ENCODE measurements at regions not wholly inside any gene's neighbourhood (a gene's known extent, or its start where the extent isn't known, plus 50 kb on each side); places are given as distances from the start of the nearest gene placed in this dataset.

- TF ChIP-seq CTCF (IDR thresholded peaks at IDR 0.05) = no peak
- Histone ChIP-seq H3K36me3 (no peaks in the 10 kb centered on the region), H3K4me3 (no peak overlapping the region), H3K9me3 (peaks cover 0 to 4% (median 0%) of the 10 kb centered on the region in 3 donors), H3K27ac (no peak overlapping the region), H3K27me3 (no peaks in the 10 kb centered on the region), H3K4me1 (peaks cover 0 to 35% (median 2%) of the 10 kb centered on the region in 4 donors)
- intact Hi-C loops (cut with DNase I; ENCODE audit: low total_unique reads) = no loop called here
- DNase-seq = no peak
Observed at GRCh38 chr12:19744705-19745218, 305.5 kb downstream of the AEBP2 start.

- TF ChIP-seq CTCF (IDR thresholded peaks at IDR 0.05) = no peak
- Histone ChIP-seq H3K4me3 (no peak overlapping the region), H3K27me3 (no peaks in the 10 kb centered on the region), H3K9me3 (peaks cover 0 to 4% (median 0%) of the 10 kb centered on the region in 3 donors), H3K36me3 (no peaks in the 10 kb centered on the region), H3K4me1 (peaks cover 0 to 18% (median 0%) of the 10 kb centered on the region in 4 donors), H3K27ac (no peak overlapping the region)
- DNase-seq = no peak
- intact Hi-C loops (cut with DNase I; ENCODE audit: low total_unique reads) = no loop called here
Observed at GRCh38 chr12:19746471-19746870, 307.2 kb downstream of the AEBP2 start.

GRCh38 chr12:19749906-19750574, 310.7 kb downstream of the AEBP2 start:
- no peak for DNase-seq
- no peak for TF ChIP-seq CTCF (IDR thresholded peaks at IDR 0.05)
- H3K27me3 ChIP-seq = no peaks in the 10 kb centered on the region
- H3K9me3 ChIP-seq = peaks cover 0 to 14% (median 0%) of the 10 kb centered on the region in 3 donors
- intact Hi-C loops (cut with DNase I; ENCODE audit: low total_unique reads) = no loop called here
- H3K36me3 ChIP-seq = no peaks in the 10 kb centered on the region
- no peak overlapping the region for H3K4me3 ChIP-seq
- no peaks in the 10 kb centered on the region for H3K4me1 ChIP-seq
- no peak overlapping the region for H3K27ac ChIP-seq

GRCh38 chr12:19751078-19751477, 311.8 kb downstream of the AEBP2 start:
- H3K4me1 ChIP-seq = peaks cover 0 to 4% (median 0%) of the 10 kb centered on the region in 4 donors
- H3K4me3 ChIP-seq = no peak overlapping the region
- H3K36me3 ChIP-seq = no peaks in the 10 kb centered on the region
- no peaks in the 10 kb centered on the region for H3K27me3 ChIP-seq
- no peak overlapping the region for H3K27ac ChIP-seq
- TF ChIP-seq CTCF (IDR thresholded peaks at IDR 0.05) = no peak
- no peak for DNase-seq
- H3K9me3 ChIP-seq = peaks cover 0 to 14% (median 0%) of the 10 kb centered on the region in 3 donors
- intact Hi-C loops (cut with DNase I; ENCODE audit: low total_unique reads) = no loop called here

- H3K27ac ChIP-seq = no peak overlapping the region
- TF ChIP-seq CTCF (IDR thresholded peaks at IDR 0.05) = no peak
- peaks cover 0 to 12% (median 0%) of the 10 kb centered on the region in 3 donors for H3K9me3 ChIP-seq
- no peaks in the 10 kb centered on the region for H3K36me3 ChIP-seq
- H3K4me1 ChIP-seq = peaks cover 0 to 10% (median 0%) of the 10 kb centered on the region in 4 donors
- intact Hi-C loops (cut with DNase I; ENCODE audit: low total_unique reads) = no loop called here
- no peak overlapping the region for H3K4me3 ChIP-seq
- no peak for DNase-seq
- no peaks in the 10 kb centered on the region for H3K27me3 ChIP-seq
Observed at GRCh38 chr12:19752712-19753111, 313.4 kb downstream of the AEBP2 start.
